ENCODE measurements at regions not wholly inside any gene's neighbourhood (a gene's known extent, or its start where the extent isn't known, plus 50 kb on each side); places are given as distances from the start of the nearest gene placed in this dataset.

DNA sequence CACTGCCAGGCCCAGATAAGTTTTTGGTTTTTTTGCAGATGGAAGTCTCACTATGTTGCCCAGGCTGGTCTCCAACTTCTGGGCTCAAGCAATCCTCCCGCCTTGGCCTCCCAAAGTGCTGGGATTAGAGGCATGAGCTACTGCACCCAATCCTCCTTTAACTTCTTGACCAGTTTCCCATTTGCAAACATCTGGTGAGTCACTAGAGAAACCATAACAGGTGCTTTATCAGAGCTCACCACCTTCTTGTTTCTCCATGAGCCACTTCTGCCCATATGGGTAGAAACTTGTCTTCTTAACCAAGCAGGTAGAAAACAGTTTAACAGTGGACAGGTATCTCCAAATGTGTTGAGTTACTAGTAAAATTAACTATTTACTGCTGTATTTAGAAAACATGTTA lies 128.4 kb upstream of the AP1S2 start:
- DNase-seq = no peak

DNA sequence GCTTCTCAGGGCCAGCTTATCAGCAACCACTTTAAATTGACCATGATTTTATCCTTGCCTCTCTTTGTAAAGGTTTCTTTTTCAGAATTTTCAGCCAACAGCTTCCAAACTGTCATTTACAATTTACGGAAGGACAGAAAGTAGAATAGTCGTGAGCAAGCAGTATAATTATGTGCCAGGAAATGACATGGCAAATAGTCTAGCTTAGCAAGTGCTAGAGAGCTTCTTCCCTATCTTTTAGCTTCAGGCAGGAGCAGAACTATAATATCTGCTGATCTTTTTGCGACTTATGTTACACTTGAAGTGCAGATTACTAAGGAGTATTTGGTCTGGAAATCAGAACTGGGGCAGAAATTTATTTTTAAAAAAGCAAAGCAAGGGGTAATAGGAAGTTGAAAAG lies 123.0 kb upstream of the AP1S2 start:
- no peak for DNase-seq

DNA sequence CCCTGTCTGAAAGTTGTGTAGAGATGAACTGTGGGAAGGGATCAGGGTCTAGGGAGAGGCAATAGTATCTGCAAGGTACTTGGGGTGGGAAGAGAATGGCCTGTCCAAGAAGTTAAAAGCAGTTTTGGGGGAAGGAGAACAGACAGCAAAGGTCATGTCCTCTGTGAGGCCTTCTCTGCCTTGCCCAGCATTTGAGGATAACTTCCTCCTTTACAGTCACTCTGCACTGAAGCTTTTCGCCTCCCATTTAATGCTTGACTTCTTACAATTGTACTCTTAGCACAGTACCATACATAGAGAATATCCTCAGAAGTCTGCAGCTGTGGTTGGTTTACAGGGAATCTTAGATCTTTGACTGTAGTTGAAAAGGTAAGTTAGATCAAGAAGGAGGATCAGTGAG lies 121.8 kb upstream of the AP1S2 start:
- DNase-seq = no peak

DNA sequence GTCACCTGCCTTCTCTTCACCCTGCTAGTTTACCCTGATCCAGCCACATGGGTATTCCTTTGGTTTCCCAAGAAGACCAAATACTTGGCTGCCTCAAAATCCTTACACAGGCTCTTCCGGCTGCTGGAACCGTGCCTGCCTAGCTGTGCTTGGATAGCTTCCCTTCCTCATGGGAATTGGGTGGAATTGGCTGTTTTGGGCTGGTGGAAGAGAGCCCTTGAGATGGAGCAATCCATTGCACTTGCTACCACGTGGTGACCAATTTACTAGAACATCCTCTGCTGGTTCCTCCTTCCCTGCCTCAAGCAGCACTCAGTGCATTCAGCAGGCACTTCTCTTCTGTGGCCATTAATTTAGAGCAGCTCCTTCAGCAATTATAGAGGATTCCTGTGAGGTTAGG lies 119.3 kb upstream of the AP1S2 start:
- no peak for DNase-seq

DNA sequence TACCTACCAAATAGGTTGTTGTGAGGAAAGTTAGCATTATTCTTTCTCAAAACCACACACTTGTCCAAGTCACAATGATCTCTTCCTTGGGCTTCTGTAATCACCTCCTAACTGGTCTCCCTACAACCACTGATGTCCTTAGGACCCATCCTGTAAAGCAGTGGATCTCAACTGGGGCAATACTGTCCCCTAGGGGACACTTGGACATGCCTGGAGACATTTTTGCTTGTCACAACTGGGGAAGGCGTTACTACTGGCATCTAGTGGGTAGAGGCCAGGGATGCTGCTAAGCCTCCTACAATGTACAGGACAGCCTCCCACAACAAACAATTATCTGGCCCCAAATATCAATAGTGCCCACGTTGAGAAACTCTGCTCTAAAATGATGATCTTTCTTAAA lies 118.7 kb upstream of the AP1S2 start:
- DNase-seq = no peak

DNA sequence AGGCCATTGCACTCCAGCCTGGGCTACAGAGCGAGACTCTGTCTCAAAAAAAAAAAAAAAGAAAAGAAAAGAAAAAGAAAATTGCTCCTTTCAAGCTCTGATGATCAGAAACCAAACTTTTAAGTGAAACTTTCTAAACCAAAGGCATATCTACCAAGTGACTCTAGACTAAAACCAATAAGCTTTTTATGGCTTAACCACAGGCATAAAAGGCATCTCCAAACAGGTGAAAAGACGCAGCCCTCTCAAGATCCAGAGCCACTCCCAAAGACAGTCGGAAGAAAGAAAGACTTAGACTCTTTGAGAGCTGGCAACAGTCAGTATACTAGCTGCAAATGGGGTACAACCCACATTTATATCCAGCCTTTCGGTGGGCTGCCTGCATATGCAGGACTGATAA lies 117.1 kb upstream of the AP1S2 start:
- DNase-seq = no peak

DNA sequence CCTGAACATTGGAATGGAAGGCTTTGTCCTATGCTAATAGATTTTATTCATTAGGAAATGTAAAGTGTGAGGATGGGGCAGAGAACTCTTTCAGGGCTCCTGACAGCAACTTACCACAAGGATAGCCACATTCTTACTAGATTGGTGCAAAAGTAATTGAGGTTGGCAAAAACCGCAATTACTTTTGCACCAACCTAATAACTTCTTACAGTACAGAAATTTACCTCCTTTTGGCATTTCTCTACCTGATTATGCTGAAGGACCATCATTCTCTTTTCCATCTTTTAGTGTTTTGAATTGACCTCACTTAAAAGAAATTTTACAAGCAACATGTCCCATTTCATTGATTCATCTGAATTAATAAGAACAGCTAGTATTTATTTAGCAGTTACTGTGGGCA lies 109.2 kb upstream of the AP1S2 start:
- no peak for DNase-seq

DNA sequence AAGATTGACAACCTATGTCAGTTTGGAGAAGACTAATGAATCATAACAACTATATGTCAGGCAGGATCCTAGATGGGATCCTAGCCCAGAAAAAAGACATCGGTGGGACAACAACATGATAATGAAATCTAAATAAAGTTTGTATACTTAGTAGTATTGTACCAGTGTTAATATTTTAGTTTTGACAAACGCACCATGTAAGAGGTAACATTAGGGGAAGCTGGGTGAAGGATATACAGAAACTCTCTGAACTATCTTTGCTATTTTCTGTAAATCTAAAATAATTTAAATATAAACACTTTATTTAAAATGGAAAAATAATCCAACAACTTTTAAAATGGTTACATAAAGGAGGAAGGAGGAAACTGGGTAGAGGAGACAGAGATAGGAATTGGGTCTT lies 105.6 kb upstream of the AP1S2 start:
- DNase-seq = no peak

DNA sequence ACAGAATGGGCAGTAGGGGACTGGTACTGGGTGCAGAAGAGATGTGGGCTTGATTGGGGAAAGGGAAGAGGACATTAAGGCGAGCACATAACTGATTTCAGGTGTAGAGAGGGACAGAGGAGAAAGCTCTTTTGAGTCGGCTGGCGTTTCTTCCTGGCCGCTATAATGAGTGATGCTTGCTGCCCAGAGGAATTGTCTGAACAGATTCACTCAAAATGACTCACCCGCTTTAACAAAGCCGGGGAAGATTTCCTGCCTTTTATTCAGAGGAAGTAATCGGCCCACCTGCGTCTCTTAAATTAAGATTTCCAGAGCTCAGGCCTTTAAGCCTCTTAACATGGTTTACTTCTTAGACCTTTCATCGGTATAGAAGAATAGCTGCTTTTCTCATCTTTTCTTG lies 102.1 kb upstream of the AP1S2 start:
- no peak for DNase-seq

DNA sequence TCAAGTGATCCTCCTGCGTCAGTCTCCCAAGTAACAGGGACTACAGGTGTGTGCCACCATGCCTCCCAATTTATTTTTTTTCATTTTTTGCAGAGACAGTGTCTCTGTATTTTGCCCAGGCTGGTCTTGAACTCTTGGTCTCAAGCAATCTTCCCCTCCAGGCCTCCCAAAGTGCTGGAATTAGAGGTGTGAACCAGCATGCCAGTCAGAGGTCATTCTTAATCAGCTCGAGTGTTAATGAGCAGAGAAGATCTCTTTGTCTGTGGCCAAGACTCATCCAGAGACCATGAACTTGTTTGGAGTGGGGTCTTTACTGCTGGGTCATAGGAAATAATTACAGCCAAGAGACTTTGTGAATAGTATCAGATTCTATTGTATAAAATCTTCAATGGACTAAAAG lies 99.2 kb upstream of the AP1S2 start:
- no peak for DNase-seq

DNA sequence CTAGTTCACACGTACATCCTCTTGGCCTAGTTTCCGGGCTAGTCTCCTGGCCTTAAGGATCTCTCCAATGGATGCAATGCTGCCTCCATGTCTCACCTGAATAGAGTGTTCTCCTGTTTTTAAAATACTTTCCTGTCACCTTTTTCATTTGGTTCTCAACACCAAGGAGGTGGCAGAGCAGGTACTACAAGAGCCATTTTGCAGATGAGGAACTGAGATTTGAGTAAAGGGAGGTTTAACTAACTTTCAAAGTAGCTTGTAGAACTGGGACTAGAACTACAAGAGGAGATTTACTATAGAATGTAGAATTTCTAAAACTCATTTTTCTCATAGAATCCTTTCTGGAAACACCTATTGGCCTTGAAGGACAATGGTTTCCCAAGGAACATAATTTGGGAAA lies 97.6 kb upstream of the AP1S2 start:
- no peak for DNase-seq

DNA sequence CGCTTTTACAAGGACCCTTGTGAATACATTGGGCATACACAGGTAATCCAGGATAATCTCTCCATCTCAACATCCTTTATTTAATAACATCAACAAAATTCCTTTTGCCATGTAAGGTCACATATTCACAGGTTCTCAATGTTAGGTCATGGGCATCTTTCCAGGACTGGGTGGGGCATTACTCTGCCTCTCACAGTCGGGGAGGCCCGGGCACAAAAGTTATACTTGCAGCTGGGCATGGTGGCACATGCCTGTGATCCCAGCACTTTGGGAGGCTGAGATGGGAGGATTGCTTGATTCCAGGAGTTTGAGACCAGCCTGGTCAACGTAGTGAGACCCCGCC lies 93.7 kb upstream of the AP1S2 start:
- DNase-seq = no peak

DNA sequence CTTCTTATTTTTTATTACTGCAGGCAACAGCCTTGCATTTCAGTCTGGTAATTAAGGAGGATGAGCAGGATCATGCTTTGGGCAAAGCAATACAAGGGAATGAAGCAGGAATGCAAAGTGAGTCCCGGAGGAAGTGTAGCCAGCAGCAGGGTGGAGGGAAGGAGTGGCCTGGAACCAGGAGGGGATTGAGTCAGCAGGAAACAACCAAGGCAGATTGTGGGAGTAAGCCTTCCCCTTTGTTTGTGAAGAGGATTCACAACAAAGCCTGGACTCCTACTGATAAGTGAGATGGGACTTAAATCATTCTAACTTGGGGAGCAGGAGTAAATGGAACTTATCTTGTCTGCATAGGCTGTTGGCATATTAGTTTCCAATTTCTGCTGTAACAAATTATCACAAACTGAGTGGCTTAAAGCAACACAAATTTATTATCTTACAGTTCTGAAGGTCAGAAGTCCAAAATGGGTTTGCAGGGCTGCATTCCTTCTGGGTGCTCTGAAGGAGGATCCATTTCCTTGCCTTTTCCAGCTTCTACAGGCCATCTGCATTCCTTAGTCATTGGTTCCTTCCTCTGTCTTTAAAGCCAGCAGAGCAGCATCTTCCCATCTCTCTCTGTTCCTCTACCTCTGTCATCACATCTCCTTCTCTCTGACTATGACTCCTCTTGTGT lies 93.2 kb upstream of the AP1S2 start:
- no peak for DNase-seq

DNA sequence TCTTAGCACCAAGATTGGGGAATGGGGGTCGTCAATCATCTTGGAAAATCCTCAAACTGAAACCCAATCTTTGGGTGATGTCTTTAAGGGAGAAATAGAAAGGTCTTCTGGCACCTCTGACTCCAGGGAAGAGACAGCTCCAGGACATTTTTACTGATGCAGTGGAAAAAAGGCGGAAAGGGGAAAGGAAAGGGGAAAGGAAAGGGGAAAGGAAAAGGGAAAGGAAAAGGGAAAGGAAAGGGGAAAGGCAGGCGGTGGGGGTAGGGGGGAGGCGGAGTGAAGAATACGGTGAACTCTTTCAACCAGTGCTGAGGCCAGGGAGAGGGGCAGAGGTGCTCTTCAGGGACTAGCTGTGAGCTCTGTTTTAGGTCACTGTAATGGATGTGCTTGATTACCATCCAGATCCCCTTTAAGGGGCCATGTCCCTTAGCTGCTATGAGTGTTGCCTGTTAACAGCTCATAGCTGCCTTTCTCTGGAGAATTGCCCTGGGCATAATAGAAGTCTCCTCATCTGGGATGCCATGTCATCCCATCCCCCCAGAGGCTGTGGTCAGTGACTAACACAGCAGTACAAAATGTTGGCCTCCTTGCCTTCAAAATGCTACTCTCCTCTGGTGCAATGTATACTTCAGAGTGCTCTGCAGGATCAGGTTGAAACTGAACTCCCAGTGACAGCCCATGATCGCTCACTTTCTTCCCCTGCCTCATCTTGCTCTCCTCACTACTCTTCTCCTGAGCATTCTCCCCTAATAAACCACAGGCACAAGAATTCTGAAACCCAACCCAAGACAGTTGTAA lies 92.4 kb upstream of the AP1S2 start:
- no peak for DNase-seq

DNA sequence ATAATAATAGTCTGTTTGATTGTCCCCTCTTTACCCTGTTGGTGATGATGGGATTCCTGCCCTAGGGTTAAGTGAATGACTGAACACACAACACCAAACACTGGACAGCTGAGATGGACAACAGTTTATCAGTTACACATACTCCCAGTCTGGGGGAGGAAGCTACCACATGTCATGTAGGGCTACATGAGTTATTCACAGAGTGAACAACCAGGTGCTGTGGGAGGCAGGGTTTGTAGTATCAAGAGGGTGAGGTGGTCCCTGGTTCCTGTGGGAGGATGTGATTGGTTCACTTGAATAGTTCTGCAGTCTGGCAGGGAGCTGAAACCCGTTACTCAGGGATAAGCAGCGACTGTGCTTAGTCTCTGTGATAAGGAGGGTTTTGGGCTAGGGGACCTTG lies 88.8 kb upstream of the AP1S2 start:
- no peak for DNase-seq

DNA sequence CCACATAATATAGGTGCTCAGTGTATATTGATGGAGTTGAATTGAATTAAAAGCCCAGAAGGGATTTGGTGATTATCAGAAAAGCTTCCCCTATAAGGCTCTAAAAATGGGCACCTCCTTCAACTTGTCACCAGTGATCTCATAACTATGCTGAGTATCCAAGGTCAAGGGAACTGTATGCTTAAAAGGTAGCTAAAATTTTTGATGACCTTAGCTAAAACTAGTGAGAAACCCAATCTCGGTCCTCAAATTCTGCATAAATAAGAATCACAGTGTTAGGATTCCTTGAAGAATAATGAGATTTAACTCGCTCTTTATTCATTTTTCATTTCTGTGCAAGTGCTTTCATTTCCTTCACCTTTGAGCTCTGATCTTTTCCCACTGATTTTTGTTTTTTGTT lies 87.7 kb upstream of the AP1S2 start:
- DNase-seq = no peak

DNA sequence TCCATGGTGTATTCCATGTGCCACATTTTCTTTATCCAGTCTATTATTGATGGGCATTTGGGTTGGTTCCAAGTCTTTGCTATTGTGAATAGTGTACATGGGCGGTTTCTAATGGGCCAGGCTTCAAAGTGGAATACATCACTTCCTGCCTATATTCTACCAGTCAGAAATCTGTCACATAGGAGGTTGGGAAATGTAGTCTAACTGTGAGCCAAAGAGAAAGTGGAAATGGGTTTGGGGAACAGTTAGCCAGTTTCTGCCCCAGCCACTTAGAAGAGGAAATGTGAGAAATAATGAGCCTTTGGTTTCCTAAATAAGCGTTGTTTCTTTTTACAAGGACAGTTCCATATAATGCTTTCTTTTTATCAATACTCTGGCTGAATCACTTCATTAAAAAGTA lies 85.1 kb upstream of the AP1S2 start:
- DNase-seq = no peak

DNA sequence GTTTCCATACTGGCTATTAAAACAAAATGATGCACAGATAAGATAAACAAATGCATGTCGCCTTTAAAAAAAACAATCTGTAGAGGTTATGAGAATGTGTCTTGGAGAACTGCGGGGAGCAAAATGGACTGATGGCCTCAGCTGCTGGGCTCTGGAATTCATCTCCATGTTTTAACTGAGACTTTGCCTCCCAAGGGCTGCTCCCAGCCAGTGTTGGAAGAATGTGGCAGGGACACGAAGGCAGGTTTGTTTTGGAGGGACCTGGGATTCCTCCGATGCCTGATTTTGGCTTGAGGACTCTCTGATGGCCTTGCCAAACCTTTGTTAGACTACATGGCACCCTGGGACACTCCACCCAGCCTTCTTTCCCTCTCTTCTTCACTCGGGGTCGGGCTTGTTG lies 83.5 kb upstream of the AP1S2 start:
- DNase-seq = no peak

DNA sequence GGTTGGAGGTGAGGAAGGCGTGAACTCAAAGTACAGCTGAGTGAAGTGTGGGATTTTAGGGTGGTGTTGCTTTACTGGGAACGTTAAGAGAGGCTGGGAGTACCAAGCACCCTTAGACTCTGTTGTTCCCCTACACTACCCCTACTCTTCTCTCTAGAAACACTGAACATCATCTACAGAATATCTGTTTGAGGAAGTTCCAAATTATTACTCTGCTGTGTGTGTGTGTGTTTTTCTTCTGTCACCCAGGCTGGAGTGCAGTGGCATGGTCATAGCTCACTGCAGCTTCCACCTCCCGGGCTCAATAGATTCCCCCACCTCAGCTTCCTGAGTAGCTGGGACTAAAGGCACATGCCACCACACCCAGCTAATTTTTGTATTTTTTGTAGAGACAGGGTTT lies 76.7 kb upstream of the AP1S2 start:
- DNase-seq = no peak

DNA sequence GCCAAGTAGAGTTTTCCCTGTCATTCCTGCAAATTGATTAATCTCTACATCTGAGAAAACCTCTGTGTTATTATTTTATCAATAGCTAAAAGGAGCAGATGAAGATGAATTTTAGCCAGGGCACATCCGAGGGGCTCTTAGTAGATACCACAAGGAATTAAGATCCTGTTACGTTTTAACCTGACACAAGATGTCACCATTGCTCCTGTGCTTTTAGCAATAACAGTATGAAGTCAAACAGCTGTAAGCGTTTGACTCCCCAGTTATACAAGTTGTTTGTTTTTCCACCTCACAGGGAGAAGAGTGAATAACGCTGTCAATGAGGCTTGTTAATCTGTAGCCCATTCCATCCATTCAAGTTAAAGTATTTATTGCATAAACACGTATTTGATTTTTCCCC lies 76.0 kb upstream of the AP1S2 start:
- DNase-seq = peak; percentile 18

DNA sequence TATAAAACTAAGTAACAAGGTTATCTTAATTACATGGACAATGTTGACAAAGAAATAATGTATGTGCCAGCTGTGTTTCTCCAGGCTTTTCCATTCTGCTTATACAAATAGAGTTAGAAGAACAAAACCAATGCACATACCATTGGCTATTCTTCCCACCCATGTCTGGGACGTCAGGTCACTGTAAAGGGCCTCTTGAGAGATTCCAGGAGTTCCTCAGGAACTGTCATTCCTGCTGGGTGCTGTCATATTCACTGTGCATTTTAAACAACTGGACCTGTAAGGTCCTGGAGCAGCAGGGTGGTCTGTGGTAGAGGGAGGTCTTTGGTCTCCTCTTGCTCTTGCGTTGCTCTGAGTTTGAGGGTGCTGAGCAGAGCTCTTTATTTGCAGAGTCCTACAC lies 74.6 kb upstream of the AP1S2 start:
- DNase-seq = no peak

DNA sequence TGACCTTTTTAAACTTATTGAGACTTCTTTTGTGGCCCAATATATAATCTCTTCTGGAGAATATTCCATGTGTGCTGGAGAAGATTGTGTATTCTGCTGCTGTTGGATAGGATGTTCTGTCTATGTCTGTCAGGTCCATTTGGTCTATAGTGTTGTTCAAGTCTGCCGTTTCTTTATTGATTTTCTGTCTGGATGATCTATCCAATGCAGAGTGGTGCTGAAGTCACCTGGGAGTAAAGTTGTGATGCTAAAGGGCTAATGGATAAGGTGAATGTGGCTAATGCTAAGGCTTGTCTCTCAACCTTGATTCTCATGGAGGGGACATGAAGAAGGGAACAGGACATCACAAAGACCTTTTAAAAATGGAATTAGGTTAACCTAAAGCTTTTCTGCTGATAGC lies 72.0 kb upstream of the AP1S2 start:
- no peak for DNase-seq

DNA sequence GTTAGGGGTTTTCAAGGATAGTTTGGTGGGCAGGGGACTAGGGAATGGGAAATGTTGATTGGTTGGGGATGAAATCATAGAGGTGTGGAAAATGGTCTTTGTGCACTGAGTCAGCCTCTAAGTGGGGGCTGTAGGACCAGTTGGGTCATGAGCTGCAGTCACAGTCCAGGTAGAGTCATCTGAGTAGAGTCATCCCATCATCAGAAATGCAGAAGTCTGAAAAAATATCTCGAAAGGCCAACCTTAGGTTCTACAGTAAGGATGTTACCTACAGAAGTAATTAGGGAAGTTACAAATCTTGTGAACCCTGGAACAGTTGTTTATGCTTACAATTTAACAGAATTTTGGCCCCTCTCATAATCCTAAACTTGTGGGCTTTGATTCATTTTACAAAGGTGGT lies 63.4 kb upstream of the AP1S2 start:
- DNase-seq = no peak

DNA sequence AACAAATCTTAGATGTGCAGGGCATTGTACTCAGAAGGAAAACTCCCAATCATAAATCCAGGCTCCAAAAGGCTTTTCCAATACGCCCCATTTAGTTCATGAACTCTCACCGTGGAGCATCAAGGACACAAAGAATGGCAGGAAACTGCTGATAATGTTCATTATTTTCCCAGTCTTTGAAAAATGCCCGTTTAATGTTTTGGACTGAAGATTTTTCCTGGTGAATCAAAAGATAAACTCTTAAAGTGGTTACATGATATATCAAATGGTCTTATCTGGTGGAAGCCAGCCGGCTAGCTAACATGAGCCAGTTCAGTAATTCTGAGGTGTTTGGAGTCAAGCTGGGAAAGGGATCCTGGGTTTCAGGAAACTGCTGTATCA lies 62.1 kb upstream of the AP1S2 start:
- DNase-seq = no peak

Measured in muscle of arm (tissue), 1 donor.